ENCODE measurements at regions not wholly inside any gene's neighbourhood (a gene's known extent, or its start where the extent isn't known, plus 50 kb on each side); places are given as distances from the start of the nearest gene placed in this dataset.
"Not testable (repeated sequence)": the region's sequence is repeated elsewhere in the genome, so short reads cannot be mapped to it uniquely, and the experiment has no call there.

DNA sequence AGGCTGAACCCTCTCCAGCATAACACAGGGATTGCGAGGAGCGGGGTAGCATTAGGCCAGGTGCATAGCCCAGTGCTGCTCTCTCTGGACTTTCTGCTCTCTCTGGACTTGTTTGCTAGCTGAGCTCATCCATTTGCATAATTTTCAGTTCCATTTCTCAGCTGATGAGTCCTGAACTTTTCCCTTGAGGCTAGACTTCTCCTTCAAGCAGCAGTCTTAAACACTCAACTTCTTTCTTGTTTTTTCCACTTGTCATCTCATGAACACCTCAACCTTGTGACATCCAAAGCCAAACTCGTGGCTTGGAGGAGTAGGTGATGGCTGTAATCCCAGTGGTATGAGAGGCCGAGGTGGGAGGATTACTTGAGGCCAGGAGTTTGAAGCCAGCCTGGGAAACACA is 62.4 kb upstream of the EEF2KMT start:
- not testable (repeated sequence) for H3K4me3 ChIP-seq (ENCODE audit: insufficient read depth, low read length, poor library complexity, severe bottlenecking); H3K36me3 ChIP-seq (ENCODE audit: low read length); H2AFZ ChIP-seq (ENCODE audit: low read depth, low read length, severe bottlenecking); H3F3A ChIP-seq (ENCODE audit: insufficient read depth); H3K9ac ChIP-seq (ENCODE audit: low read length); H4K20me1 ChIP-seq (ENCODE audit: low read depth, low read length); H3K27me3 ChIP-seq (ENCODE audit: low read length); H3K4me2 ChIP-seq (ENCODE audit: low read depth, low read length, poor library complexity, severe bottlenecking); H3K9me3 ChIP-seq (ENCODE audit: insufficient read depth, low read length); H3K9me2 ChIP-seq (replicated peaks; ENCODE audit: insufficient read depth, low read length); H3K79me2 ChIP-seq (ENCODE audit: insufficient read depth, low read length); H3K27ac ChIP-seq (ENCODE audit: low read depth, low read length)

DNA sequence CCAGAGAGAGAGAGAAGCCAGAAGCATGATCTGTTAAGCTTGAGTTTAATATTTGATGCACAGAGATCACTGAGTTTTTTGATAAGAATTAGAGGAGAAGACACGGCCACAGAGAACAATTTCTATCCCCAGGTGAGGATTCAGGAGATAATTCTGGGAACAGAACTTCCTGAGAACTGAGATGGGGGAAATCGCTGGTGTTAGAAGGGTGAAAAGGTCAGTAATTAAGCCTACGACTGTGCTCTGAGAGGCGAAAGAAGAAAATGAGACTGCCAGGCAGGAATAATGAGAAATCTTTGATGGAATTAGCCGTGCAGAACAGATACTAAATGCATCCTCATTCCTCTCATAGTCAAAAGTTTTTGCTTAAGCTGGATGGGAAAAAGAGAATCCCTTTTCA is 61.9 kb upstream of the EEF2KMT start:
- not testable (repeated sequence) for H3K27ac ChIP-seq (ENCODE audit: low read depth, low read length); H3K79me2 ChIP-seq (ENCODE audit: insufficient read depth, low read length); H3K27me3 ChIP-seq (ENCODE audit: low read length); H3K9me2 ChIP-seq (replicated peaks; ENCODE audit: insufficient read depth, low read length); H3K4me3 ChIP-seq (ENCODE audit: insufficient read depth, low read length, poor library complexity, severe bottlenecking); H3F3A ChIP-seq (ENCODE audit: insufficient read depth); H4K20me1 ChIP-seq (ENCODE audit: low read depth, low read length); H2AFZ ChIP-seq (ENCODE audit: low read depth, low read length, severe bottlenecking); H3K9ac ChIP-seq (ENCODE audit: low read length); H3K36me3 ChIP-seq (ENCODE audit: low read length); H3K9me3 ChIP-seq (ENCODE audit: insufficient read depth, low read length); H3K4me2 ChIP-seq (ENCODE audit: low read depth, low read length, poor library complexity, severe bottlenecking)

DNA sequence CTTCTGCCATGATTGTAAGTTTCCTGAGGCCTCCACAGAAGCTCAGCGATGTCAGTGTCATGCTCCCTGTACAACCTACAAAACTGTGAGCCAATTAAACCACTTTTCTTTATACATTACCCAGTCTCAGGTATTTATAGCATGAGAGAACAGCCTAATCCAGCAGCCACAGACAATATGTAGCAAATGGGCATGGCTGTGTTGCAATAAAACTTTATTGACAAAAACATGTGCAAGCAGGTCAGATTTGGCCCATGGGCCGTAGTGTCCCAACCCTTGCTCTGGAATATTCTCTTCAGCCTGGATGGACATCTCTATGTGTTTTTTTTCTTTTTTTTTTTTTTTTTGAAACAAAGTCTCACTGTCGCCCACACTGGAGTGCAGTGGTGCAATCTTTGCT is 60.9 kb upstream of the EEF2KMT start:
- H4K20me1 ChIP-seq (ENCODE audit: low read depth, low read length) = no peaks in the 10 kb centered on the region
- TF ChIP-seq, protein P1, sequence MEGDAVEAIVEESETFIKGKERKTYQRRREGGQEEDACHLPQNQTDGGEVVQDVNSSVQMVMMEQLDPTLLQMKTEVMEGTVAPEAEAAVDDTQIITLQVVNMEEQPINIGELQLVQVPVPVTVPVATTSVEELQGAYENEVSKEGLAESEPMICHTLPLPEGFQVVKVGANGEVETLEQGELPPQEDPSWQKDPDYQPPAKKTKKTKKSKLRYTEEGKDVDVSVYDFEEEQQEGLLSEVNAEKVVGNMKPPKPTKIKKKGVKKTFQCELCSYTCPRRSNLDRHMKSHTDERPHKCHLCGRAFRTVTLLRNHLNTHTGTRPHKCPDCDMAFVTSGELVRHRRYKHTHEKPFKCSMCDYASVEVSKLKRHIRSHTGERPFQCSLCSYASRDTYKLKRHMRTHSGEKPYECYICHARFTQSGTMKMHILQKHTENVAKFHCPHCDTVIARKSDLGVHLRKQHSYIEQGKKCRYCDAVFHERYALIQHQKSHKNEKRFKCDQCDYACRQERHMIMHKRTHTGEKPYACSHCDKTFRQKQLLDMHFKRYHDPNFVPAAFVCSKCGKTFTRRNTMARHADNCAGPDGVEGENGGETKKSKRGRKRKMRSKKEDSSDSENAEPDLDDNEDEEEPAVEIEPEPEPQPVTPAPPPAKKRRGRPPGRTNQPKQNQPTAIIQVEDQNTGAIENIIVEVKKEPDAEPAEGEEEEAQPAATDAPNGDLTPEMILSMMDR (IDR thresholded peaks at IDR 0.05; ENCODE audit: insufficient read depth, low read length, poor library complexity, severe bottlenecking) = no peak
- no peak for TF ChIP-seq EZH2phosphoT487 (conservative IDR thresholded peaks at IDR 0.05; ENCODE audit: low read length)
- H3K4me3 ChIP-seq (ENCODE audit: insufficient read depth, low read length, poor library complexity, severe bottlenecking) = no peak overlapping the region
- no peak overlapping the region for H3K27ac ChIP-seq (ENCODE audit: low read depth, low read length)
- no peaks in the 10 kb centered on the region for H3K9me2 ChIP-seq (replicated peaks; ENCODE audit: insufficient read depth, low read length)
- H3K36me3 ChIP-seq (ENCODE audit: low read length) = no peaks in the 10 kb centered on the region
- H3K79me2 ChIP-seq (ENCODE audit: insufficient read depth, low read length) = no peaks in the 10 kb centered on the region
- no peak overlapping the region for H3K9ac ChIP-seq (ENCODE audit: low read length)
- no peak overlapping the region for H2AFZ ChIP-seq (ENCODE audit: low read depth, low read length, severe bottlenecking)
- H3K27me3 ChIP-seq (ENCODE audit: low read length) = no peaks in the 10 kb centered on the region
- H3F3A ChIP-seq (ENCODE audit: insufficient read depth) = no peaks in the 10 kb centered on the region
- H3K9me3 ChIP-seq (ENCODE audit: insufficient read depth, low read length) = no peaks in the 10 kb centered on the region
- no peak overlapping the region for H3K4me2 ChIP-seq (ENCODE audit: low read depth, low read length, poor library complexity, severe bottlenecking)

DNA sequence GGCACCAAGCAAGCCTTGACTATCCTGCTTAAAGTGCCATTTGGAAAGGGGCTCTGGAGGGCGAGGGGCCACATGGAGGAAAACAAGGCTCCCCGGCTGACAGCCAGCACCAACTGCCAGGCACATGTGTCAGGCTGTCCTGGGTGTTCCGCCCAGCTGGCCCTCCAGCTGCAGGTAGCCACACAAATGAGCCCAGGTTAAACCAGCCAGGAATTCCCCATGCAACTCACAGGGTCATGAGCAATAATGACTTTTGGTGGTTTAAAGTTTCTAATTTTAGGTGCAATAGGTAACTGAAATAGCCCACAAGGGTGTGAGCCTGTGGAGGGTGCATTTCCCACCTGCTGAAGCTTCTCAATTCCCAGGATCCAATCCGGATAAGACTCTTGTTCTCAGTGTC is 58.9 kb upstream of the EEF2KMT start:
- H3K27me3 ChIP-seq (ENCODE audit: low read length); H4K20me1 ChIP-seq (ENCODE audit: low read depth, low read length); H2AFZ ChIP-seq (ENCODE audit: low read depth, low read length, severe bottlenecking); H3K36me3 ChIP-seq (ENCODE audit: low read length); H3K4me3 ChIP-seq (ENCODE audit: insufficient read depth, low read length, poor library complexity, severe bottlenecking); H3K4me2 ChIP-seq (ENCODE audit: low read depth, low read length, poor library complexity, severe bottlenecking); H3F3A ChIP-seq (ENCODE audit: insufficient read depth); H3K79me2 ChIP-seq (ENCODE audit: insufficient read depth, low read length); H3K9me2 ChIP-seq (replicated peaks; ENCODE audit: insufficient read depth, low read length); H3K9ac ChIP-seq (ENCODE audit: low read length); H3K9me3 ChIP-seq (ENCODE audit: insufficient read depth, low read length); H3K27ac ChIP-seq (ENCODE audit: low read depth, low read length): not testable (repeated sequence)

DNA sequence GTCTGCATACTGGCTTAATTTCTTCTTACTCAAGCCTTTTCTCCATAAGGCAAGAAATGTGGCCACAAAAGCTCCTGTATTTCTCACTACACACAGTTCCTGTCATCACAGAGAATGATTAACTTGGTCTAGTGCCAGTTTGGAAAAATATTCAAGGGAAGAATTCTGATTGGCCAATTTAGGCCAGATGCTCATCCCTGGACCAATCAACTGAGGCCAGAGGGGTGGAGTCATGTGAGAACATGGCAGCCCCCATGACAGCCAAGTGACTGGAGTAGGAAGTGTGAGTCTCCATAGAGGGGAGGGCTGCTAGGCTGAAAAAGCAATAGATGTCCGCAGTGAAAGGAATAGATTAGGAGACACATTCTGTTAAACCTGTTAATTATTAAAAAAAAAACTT is 56.4 kb upstream of the EEF2KMT start:
- H2AFZ ChIP-seq (ENCODE audit: low read depth, low read length, severe bottlenecking); H3K27ac ChIP-seq (ENCODE audit: low read depth, low read length); H3K36me3 ChIP-seq (ENCODE audit: low read length); H4K20me1 ChIP-seq (ENCODE audit: low read depth, low read length); H3F3A ChIP-seq (ENCODE audit: insufficient read depth); H3K4me3 ChIP-seq (ENCODE audit: insufficient read depth, low read length, poor library complexity, severe bottlenecking); H3K9ac ChIP-seq (ENCODE audit: low read length); H3K9me3 ChIP-seq (ENCODE audit: insufficient read depth, low read length); H3K79me2 ChIP-seq (ENCODE audit: insufficient read depth, low read length); H3K27me3 ChIP-seq (ENCODE audit: low read length); H3K9me2 ChIP-seq (replicated peaks; ENCODE audit: insufficient read depth, low read length); H3K4me2 ChIP-seq (ENCODE audit: low read depth, low read length, poor library complexity, severe bottlenecking): not testable (repeated sequence)

DNA sequence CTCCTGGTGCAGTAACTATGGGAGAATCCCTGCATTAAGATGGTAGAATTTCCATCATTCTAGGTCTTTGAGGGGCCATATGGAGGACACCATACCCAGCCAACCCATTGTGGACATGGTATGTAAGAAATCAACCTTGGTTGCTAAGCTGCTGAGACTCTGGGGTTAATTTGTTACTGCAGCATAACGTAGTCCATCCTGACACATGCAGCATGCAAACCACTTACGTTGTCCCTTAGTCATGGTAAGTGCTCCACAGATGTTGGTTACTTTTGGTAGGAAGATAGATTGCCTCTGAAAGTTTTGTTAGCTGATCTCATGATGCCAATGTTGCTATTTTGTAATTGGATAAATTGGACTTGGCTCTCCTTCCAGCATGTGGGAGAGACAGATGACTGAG is 53.8 kb upstream of the EEF2KMT start:
- not testable (repeated sequence) for H3K9me2 ChIP-seq (replicated peaks; ENCODE audit: insufficient read depth, low read length); H3K79me2 ChIP-seq (ENCODE audit: insufficient read depth, low read length); H3K9me3 ChIP-seq (ENCODE audit: insufficient read depth, low read length); H3K4me3 ChIP-seq (ENCODE audit: insufficient read depth, low read length, poor library complexity, severe bottlenecking); H3K36me3 ChIP-seq (ENCODE audit: low read length); H3K27me3 ChIP-seq (ENCODE audit: low read length); H3K9ac ChIP-seq (ENCODE audit: low read length); H2AFZ ChIP-seq (ENCODE audit: low read depth, low read length, severe bottlenecking); H3K27ac ChIP-seq (ENCODE audit: low read depth, low read length); H4K20me1 ChIP-seq (ENCODE audit: low read depth, low read length); H3F3A ChIP-seq (ENCODE audit: insufficient read depth); H3K4me2 ChIP-seq (ENCODE audit: low read depth, low read length, poor library complexity, severe bottlenecking)

Data from SU-DHL-6 (cell line).